B cell (primary cell): ENCODE measurements at regions not wholly inside any gene's neighbourhood (a gene's known extent, or its start where the extent isn't known, plus 50 kb on each side); places are given as distances from the start of the nearest gene placed in this dataset.

ENCODE experiments used
- EZH2 ChIP-seq: IDR thresholded peaks from 2 replicates; pipeline ENCODE4 v1.6.1; 2012; ENCODE audit warnings: borderline replicate concordance, low read depth, mild to moderate bottlenecking, moderate library complexity, low read length; ENCODE audit not compliant: insufficient read depth, poor library complexity, severe bottlenecking
- TF ChIP-seq, protein P1 (sequence below): fragments of 200-600 bp; IDR thresholded peaks from one replicate; pipeline ENCODE4 v1.8.0; 2022; ENCODE audit warnings: antibody characterized with exemption, mild to moderate bottlenecking

DNA sequence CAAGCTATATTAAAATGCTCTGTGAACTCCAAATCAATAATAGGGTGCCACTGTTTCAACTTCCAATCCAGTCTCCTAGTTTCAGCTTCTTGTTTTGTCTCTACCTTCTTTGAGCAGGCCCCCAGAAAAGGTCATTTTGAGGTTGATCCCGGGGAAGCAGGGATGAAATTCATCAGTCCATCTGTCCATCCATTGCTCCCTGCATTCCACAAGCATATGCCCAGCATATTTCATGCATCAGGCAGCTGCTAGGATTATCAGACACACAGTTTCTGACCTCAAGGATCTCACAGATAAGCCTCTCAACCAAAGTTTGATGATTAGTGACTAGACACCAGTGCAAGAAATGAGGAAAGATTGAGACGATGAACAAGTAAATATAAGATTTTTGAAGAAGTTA is 186.6 kb upstream of the PDE1C start:
- TF ChIP-seq, protein P1, sequence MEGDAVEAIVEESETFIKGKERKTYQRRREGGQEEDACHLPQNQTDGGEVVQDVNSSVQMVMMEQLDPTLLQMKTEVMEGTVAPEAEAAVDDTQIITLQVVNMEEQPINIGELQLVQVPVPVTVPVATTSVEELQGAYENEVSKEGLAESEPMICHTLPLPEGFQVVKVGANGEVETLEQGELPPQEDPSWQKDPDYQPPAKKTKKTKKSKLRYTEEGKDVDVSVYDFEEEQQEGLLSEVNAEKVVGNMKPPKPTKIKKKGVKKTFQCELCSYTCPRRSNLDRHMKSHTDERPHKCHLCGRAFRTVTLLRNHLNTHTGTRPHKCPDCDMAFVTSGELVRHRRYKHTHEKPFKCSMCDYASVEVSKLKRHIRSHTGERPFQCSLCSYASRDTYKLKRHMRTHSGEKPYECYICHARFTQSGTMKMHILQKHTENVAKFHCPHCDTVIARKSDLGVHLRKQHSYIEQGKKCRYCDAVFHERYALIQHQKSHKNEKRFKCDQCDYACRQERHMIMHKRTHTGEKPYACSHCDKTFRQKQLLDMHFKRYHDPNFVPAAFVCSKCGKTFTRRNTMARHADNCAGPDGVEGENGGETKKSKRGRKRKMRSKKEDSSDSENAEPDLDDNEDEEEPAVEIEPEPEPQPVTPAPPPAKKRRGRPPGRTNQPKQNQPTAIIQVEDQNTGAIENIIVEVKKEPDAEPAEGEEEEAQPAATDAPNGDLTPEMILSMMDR: no peak
- no peak for TF ChIP-seq EZH2
